NAMALWA (cell line): ENCODE measurements at regions not wholly inside any gene's neighbourhood (a gene's known extent, or its start where the extent isn't known, plus 50 kb on each side); places are given as distances from the start of the nearest gene placed in this dataset.
"Not testable (repeated sequence)": the region's sequence is repeated elsewhere in the genome, so short reads cannot be mapped to it uniquely, and the experiment has no call there.

Experiments used
- DNase-seq: peaks from one replicate; pipeline ENCODE4 v3.0.0-alpha.2; 2015; ENCODE audit warnings: low spot score

GRCh38 chrX:1059576-1060561 lies 152.6 kb downstream of the CRLF2 start:
- no peak for DNase-seq

- not testable (repeated sequence) for DNase-seq
Observed at GRCh38 chrX:1053600-1053999, 158.8 kb downstream of the CRLF2 start.

- DNase-seq = no peak
Observed at GRCh38 chrX:1053072-1053471, 159.4 kb downstream of the CRLF2 start.

GRCh38 chrX:1052021-1052420 lies 160.4 kb downstream of the CRLF2 start:
- DNase-seq = no peak

- DNase-seq = no peak
Observed at GRCh38 chrX:1051421-1051820, 161.0 kb downstream of the CRLF2 start.

- DNase-seq = no peak
Observed at GRCh38 chrX:1045680-1046314, 166.7 kb downstream of the CRLF2 start.

- DNase-seq = no peak
Observed at GRCh38 chrX:1041091-1041490, 171.4 kb downstream of the CRLF2 start.

- not testable (repeated sequence) for DNase-seq
Observed at GRCh38 chrX:1035931-1036330, 176.5 kb downstream of the CRLF2 start.

- no peak for DNase-seq
Observed at GRCh38 chrX:1035206-1035605, 177.2 kb downstream of the CRLF2 start.

GRCh38 chrX:1034717-1035116 lies 177.7 kb downstream of the CRLF2 start:
- no peak for DNase-seq

GRCh38 chrX:1031521-1032430 lies 180.7 kb downstream of the CRLF2 start:
- DNase-seq = no peak

- DNase-seq = no peak
Observed at GRCh38 chrX:1029494-1029893, 183.0 kb downstream of the CRLF2 start.

GRCh38 chrX:1027680-1028079 lies 184.8 kb downstream of the CRLF2 start:
- no peak for DNase-seq

- no peak for DNase-seq
Observed at GRCh38 chrX:1027133-1027532, 185.3 kb downstream of the CRLF2 start.

- DNase-seq = peak; percentile 7
Observed at GRCh38 chrX:1026263-1027015, 186.0 kb downstream of the CRLF2 start.

GRCh38 chrX:1025413-1025812 lies 187.0 kb downstream of the CRLF2 start:
- DNase-seq = no peak

- DNase-seq = no peak
Observed at GRCh38 chrX:1023676-1024075, 188.8 kb downstream of the CRLF2 start.

- not testable (repeated sequence) for DNase-seq
Observed at GRCh38 chrX:1021314-1021993, 191.0 kb downstream of the CRLF2 start.

GRCh38 chrX:1020634-1021166 lies 191.7 kb downstream of the CRLF2 start:
- DNase-seq = no peak

GRCh38 chrX:1016926-1017325 lies 195.5 kb downstream of the CRLF2 start:
- not testable (repeated sequence) for DNase-seq

- not testable (repeated sequence) for DNase-seq
Observed at GRCh38 chrX:1016281-1016680, 196.2 kb downstream of the CRLF2 start.
